Myocyte (in vitro differentiated cells): ENCODE measurements at regions not wholly inside any gene's neighbourhood (a gene's known extent, or its start where the extent isn't known, plus 50 kb on each side); places are given as distances from the start of the nearest gene placed in this dataset.

Source experiments
- DNase-seq: peaks from one replicate; pipeline ENCODE4 v3.0.0-alpha.2; 2012; ENCODE audit warnings: low read depth

DNA sequence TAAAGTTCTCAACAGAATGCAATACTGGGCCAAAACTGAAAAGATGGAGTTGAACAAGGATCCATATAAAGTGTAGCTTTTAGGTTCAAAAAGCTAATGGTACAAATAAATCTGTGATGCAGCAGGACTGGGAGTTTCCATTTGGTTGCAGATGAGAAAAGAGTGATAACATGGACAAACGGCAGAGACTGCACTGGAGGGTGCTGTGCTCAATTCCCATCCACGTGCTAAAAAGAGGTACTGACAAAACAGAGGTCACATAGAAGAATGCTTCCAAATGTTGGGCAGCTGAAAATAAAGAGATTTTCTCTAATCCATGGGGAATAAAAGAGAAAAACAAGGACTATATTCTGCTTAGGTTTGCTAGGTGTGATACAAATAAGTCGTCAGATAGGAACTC, 461.6 kb downstream of the LIG4 start:
- DNase-seq, result no peak

DNA sequence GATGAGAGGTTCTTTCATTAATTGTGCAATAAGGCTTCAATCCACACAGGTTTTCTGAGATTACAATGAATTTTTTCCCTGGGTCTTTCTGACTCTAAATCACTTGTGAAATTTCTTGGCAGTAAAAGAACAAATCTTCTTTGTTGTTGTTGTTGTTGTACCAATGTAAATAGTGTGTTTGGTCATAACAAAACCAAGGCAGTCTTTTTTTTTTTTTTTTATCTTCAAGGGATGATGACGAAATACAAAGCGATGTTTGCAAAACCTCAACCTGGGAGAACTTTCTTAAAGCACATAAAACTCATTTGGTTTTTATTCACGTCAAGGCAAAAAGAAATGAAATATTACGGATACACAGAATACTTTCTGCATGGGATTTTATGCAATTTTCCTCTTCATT, 462.0 kb downstream of the LIG4 start:
- DNase-seq, result no peak

DNA sequence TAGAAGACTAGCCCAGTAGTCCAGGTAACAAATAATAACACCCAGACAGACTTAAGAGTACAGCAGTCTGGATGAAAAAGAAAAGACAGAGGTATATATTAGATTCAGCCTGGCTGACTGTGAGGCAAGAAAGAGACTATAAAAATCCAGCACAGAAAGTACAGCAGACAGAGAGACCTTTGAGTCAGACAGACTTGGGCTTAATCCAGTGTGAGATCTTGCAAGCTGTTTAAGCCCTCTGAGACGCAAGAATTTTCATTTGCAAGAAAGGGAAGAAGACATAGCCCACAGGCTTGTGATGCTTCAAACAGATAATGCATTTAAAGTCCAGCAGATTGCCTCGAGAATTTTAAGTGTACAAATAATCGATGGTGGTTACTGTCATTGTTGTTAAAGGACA, 471.4 kb downstream of the LIG4 start:
- no peak for DNase-seq

DNA sequence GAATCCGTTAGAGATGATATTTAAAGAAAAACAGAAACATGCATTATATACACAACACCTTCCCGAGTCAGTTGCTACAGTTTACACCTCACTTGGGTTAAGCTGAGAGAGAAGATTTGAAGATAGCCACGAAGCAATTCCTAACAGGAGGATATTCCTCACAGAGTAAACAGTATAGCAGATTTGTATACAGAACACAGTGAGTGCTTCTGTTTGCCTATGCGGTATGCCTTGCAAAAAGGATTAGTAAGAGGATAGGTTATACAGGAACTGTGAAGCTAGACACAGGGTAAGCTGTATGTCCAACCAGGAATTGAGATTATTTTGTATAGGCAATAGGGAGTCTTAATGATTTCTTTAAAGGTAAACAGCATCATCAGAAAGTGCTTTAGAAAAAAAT, 471.8 kb downstream of the LIG4 start:
- DNase-seq, result no peak

DNA sequence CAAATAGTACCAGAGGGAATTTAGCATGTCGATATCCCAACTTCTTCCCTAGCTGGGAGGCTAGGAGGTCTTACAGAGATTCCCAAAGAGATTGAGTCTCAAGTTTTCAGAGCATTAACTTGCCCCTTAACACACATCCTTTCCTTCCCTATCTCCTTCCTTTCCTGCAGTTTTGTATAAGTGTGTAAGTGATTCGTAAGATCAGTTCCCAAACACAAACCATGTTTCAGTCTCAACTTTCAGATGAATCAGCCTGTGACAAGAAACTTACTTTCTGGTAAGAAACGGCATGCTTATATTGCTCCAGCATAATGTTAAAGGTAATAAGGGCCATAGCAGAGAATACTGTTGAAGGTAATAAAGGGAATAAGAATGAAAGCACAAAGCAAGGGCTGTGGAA, 472.2 kb downstream of the LIG4 start:
- no peak for DNase-seq

DNA sequence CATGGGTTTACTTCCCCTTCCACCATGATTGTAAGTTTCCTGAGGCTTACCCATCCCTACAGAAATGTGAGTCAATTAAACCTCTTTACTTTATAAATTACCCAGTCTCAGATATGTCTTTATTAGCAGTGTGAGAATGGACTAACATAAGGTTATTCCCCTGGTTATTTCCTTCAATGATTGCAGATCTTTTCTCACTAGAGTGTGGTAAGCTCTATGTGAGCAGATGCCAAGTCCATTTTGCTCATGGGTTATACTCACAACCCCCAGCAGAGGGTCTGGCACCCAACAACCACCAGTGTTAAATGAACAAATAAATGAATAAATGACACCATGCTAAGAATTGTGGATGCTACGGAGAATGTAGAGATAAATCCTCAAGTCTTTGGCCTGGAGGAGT, 472.8 kb downstream of the LIG4 start:
- no peak for DNase-seq

DNA sequence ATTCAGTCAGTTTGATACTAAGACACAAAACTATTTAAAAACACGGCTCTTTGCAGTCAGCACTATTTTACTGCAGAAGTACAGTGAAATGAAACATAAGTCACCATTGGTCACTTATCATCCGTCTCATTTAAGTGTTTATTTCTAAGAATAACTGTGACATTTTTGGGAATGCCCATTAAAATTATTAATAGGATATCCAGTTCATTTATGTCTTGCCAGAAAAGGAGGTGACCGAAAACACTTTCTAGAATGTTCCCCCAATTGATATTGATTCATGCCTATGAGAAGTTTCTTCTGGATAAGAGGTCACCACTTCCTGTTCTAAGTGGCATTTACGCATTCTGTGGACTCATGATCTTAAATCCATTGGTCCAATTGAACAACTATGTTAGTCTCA, 477.3 kb downstream of the LIG4 start:
- no peak for DNase-seq

DNA sequence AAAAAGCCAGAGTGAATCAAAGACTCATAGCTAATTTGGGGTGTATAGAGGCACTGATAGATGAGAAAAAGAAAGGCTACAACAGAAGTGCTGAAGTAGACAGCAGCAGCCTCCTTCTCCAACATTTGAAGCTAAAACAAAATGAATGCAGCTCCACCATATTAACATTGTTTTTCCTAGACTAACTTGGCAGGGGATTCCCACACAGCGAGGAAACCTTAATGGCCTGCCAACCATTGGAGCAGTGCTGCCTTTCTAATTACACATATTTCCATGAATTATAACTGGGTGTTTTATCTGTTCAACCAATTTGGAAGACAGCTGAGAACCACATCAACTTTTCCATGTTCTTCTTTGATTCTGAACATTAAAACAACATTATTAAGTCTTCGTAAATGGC, 478.6 kb downstream of the LIG4 start:
- no peak for DNase-seq

DNA sequence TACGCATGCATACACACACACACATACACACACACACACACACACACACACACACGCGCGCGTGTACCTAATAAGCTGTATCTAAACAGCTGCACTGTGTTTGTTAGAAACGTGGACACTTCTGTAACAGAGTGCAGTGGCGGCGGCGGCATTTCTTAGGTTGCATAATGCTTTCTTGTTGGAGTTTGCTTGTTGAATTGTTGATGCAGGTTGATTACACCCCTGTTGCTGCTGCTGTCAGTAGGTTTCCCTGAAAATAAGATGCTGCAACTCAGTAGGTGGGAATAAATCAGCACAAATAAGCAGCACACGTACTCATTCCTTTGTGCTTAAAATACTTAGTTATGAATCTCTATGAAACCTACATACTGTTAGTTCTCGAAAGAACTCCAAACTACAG, 479.2 kb downstream of the LIG4 start:
- no peak for DNase-seq

DNA sequence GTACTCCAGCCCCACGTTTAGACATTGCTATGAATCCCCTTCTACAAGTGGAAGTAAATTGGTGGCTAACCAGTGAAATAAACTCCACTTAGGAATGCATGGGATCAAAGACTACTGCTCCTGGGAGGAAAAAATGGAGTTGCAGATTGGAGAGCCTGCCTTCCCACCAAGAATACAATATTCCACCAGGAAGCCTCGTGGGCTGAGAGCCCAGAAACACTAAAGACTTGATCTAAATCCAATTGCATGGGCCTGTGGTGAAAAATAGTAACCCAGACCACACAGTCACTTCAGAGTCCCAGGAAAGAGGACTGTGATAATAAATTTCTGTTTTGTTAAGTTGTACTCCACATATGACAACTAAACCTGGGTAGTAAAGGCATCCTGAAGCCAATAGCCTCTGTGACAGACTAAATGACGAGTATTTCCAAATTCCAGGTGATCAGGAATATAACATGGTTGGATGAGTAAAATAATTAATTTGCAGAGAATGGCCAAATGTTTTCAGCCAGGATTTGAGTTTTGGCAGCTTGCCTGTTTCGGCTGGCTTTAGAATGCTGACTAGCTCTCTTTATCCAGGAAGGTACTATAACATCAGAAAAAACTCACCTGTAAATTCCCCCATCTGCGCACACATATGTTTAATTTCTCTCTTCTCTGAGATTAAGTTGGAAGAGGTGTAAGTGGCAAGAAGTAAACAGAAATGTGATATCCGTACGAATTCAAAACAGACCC, 480.3 kb downstream of the LIG4 start:
- DNase-seq, result no peak

DNA sequence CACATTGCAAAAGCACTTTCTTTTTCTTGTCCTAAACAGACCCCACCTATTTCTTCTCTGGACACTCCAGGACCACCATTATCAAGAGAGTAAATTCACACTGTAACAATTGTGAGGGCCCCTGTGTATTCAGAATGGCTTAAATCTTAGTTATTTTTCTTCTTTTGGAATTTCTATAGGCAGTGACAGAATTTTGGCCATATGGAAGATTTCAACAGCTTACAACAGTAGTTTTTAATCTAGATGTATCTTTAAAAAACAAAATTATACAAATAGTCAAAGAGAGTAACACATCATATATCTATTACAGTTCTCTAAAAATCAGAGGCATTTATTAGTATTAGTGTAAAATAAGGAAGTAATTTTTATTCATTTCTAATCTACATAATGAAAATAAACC, 482.1 kb downstream of the LIG4 start:
- DNase-seq, result no peak

DNA sequence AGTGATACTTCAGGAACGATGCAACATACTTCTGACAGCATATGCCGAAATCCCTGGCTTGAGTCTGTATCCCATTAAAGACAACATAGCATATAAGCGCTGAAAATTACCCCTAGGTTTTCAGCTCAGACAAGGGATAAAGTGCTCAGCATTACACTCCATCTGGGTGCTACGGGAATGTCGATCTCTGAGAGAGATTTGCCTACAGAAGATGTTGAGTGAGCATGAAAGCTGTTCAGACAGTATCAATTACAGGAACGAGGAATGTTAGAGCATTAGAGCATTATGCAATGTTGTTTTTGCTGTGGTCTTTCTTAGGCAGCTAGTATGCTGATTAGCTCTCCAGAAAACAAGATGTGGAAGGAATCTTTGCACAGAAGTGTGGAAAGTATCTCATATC, 484.5 kb downstream of the LIG4 start:
- no peak for DNase-seq

DNA sequence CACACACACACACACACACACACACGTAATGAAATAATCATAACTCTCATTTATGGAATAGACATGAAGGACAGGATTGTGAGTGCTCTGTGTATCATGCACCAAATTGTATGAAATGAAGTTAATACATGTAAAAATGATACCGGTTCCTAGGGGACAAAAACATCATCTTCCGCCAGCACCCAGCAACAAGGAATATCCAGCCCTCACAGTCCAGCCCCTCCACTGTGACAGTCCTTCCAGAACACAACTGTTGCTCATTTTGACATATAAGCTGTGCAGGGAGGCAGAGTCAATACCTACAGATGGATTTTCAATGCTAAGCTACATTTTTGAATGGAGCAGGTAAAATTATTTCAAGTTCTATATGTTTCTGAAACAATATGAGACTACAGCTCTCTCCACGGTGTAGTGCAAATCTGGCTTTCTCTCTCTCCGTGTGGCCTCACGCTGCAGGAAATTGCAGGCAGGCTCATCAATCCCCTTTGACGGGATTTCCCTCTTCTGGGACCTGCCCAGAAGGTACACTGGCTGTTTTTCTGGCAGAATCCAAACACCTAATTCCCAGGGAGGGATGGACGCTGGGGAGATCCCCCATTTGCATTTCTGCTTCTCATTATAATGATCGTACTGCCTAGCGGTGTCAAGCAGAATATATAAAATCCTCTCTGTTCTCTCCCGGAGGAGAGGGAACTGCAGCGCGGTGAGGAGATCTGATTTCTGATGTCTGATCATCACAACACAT, 494.0 kb downstream of the LIG4 start:
- DNase-seq, result no peak

DNA sequence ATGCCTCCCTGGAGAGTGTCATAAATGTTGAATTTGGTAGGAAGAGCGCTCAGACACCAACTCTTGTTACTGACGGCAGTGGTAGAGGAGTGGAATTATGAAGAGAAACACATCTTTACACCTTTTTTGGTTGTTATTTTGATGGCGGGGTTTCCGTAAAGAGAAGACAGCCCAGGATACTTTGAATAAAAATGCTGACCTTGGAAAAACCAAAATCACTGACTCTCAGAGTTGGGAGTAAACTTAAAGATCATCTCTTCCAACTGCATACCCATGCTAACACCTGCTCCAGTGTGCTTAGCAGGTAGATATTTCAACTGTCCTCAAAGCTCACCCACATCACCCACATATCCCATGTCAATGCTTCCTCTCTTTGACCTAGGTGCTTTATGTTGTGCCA, 498.6 kb downstream of the LIG4 start:
- no peak for DNase-seq

DNA sequence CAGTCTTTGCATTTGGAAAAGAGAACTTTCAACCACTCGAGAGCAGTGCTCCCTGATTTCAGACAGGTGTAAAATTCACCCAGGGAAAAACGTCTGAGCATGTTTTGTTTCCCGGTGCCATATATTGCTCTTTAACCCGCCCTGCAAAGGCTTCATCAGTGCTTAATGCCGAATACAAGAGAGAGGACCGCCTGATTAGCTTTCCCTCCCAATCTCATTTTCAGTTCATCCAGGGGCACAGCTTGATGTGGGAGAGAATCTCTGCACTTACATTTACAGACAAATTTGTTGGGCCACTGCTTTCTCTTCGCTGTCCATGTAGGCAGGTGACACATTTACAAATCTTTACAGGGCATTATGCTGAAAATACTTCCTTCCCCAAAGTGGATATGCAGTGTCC, 499.1 kb downstream of the LIG4 start:
- DNase-seq, result no peak

DNA sequence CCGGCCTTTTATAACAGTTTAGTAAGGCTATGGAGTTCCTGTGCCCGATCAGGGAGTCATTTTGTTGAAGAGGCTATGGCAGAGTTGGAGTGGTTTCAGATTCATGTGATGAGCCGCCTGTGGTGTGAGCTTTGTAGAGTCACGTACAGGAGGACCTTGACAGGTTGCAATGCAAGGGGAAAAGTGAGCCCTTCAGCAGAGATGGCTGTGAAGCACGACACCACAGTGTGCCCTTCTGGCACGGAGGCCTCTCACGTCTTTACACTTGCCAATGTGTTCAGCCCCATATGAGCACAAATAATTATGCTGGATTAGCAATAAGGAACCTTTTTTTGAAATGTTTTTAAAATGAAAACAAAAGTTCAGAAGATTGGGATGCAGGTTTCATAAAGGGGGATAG, 499.8 kb downstream of the LIG4 start:
- no peak for DNase-seq

DNA sequence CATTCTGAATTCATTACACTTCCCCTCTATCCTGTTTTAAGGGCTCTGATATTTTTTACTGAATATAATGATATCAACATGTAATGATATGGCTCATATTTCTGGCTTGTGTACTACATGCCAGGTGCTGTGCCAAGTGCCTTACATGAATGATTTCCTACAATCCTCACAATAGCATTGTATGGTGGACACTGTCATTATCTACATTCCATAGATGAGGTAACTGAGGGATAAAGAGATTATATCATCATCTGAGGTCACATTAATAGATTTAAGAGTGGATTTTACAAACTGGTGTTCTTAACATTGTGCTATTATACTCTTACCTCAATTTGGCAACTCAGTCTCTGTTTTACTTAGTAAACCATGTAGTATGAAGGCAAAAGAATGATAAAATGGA, 502.0 kb downstream of the LIG4 start:
- no peak for DNase-seq

DNA sequence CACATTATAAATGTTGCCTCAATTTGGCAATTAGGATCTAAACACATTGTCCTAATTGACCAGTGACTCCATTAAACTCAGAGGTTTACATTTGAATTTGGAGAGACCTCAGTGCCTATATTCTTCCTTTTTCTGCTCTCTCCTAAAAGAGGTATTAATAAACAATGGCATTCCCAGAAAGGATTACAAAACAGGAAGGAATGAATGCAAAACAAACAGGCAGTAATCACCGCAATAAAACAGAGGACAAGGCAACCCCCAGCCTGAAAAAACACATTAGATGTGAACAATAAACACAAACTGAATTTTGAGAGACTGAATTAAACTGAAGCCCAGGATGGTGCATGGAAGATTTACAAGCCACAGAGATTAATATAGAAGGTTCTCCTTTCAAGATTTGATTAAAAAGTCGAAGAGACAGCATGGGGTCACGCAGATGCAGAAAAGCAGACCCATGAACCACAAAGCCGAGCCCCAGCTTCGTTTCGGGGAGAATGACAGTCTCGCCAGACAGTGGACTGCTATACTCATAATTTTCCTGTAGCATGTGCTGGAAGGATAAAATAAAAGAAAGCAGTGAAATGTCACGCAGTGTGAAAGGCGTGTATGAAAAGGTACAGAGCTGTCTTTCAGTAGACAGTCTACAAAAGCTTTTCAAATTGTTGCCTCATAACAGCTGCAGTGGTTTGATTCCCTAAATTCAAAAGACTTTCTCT, 503.0 kb downstream of the LIG4 start:
- no peak for DNase-seq

DNA sequence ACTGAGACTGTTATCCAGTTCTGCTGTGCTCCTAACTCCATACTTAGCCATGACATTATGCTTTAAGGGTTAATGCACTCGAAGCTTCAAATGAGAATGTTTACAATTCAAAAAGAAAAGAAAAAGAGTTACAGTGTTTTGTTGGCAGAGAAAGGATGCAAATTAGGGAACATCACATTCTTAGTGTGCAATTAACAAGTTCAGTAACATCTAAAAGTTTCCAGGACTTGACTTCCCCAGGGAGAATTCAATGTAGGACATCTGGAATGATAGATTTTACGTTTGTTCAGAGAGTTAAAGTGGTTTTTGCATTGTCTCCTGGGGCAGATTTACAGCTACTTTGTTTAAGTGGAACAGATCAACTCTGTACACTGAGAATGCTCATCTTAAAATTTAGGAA, 525.2 kb downstream of the LIG4 start:
- no peak for DNase-seq

DNA sequence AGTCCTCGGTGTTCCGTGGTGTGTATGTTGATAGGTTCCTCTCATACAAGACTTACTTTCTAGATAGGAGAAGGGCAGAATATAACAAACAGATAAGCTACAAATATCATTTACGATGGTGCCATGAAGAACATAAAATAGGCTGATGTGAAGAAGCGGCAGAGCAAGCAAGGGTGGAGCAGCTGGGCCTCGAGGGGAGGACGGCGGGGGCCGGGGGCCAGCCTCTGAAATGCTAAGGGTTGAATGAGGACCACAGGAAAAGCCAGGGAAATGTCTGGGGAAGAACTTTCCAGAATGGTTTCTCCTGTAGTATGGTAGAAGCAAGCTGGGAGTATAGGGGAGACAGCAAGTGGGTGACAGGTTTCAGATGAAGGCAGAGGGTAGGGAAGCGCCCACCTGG, 529.5 kb downstream of the LIG4 start:
- DNase-seq, result no peak

DNA sequence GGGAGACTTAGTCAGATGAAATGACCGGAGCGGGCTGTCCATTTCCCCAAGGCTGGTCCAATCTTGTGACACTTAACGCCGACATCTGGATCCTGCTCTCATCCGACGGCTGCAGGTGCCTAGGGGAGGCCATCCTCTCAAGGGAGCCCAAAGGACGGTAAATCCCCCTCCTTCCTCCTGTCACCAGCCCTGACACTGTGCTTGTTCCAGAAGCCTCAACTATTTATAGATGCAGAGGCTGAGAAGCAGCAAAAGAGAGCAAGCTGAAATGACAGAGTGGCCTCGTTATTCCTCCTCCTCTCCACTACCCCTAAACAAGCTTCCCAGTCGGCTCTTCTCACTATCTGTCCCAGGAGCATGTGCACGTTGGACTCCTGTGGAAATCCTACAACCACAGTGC, 533.7 kb downstream of the LIG4 start:
- DNase-seq, result no peak

DNA sequence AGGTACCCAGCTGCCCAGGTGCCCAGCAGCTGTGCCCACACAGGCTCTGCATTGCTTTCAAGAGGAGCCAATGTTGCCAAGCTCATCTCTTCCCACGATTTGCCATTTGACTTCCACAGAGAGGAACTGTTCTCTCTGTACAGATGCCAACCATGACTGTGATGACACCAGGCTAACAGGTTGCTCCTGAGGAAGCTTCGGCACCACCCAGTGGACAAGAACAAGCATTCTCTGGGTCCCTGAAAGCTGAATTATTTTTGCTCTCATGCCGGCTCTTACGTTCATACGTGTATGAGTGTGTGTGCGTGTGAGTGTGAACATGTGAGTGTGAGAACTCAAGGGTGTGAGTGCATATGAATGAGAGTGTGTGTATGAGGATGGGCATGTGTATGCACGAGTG, 535.2 kb downstream of the LIG4 start:
- no peak for DNase-seq
